LNCaP clone FGC (cell line): ENCODE measurements at regions not wholly inside any gene's neighbourhood (a gene's known extent, or its start where the extent isn't known, plus 50 kb on each side); places are given as distances from the start of the nearest gene placed in this dataset.

Experiments used
- DNase-seq: peaks from one replicate; pipeline ENCODE4 v3.0.0-alpha.2; 2011; ENCODE audit warnings: low read depth
- H3K4me3 ChIP-seq: 2 replicates; pipeline ENCODE4 v1.5.1; 2011; ENCODE audit warnings: mild to moderate bottlenecking, low read depth, low read length, control low read depth
- TF ChIP-seq, protein P1 (sequence below): IDR thresholded peaks from 2 replicates; pipeline ENCODE4 v1.5.1; 2012; ENCODE audit warnings: mild to moderate bottlenecking; ENCODE audit not compliant: control insufficient read depth, insufficient read depth; ENCODE audit errors: extremely low read depth

DNA sequence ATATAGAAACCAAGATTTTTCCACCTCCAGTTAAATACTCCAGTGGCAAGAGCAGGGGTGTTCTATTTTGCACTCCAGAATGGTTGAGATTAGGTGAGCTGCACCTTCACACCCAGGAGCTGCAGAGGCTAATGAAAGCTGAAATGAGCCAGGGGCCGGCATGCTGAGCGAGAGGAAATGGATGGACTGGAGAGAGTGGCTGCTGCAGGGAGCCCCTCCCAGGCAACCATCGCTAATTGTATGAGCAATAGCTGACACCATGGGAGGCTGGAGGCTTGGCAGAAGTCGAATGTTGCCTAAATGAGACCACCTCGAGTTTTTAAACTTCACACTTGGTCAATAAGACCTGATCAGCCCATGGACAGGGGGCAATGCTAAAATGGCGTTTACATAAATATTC is 301.8 kb upstream of the TMPO start:
- TF ChIP-seq, protein P1, sequence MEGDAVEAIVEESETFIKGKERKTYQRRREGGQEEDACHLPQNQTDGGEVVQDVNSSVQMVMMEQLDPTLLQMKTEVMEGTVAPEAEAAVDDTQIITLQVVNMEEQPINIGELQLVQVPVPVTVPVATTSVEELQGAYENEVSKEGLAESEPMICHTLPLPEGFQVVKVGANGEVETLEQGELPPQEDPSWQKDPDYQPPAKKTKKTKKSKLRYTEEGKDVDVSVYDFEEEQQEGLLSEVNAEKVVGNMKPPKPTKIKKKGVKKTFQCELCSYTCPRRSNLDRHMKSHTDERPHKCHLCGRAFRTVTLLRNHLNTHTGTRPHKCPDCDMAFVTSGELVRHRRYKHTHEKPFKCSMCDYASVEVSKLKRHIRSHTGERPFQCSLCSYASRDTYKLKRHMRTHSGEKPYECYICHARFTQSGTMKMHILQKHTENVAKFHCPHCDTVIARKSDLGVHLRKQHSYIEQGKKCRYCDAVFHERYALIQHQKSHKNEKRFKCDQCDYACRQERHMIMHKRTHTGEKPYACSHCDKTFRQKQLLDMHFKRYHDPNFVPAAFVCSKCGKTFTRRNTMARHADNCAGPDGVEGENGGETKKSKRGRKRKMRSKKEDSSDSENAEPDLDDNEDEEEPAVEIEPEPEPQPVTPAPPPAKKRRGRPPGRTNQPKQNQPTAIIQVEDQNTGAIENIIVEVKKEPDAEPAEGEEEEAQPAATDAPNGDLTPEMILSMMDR, result no peak
- no peak for DNase-seq
- H3K4me3 ChIP-seq, result no peak overlapping the region

DNA sequence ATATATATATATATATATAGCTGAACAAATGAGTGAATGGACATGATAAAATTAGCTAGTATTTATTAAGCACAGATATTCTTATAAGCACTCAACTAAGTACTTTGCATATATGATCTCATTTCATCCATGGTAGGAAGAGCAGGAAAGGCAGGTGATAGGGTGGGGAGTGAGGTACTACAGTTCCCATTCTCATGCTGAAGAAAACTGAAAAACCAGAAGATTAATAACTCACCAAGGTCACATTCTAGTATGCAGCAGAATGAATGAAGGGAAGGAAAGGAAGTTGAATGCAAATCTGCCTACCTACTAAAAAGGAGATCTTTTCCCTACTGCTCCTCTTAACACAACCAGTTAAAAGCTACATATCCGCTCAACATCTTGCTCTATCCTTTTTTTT is 298.1 kb upstream of the TMPO start:
- no peak overlapping the region for H3K4me3 ChIP-seq
- no peak for DNase-seq
- TF ChIP-seq, protein P1, result no peak

DNA sequence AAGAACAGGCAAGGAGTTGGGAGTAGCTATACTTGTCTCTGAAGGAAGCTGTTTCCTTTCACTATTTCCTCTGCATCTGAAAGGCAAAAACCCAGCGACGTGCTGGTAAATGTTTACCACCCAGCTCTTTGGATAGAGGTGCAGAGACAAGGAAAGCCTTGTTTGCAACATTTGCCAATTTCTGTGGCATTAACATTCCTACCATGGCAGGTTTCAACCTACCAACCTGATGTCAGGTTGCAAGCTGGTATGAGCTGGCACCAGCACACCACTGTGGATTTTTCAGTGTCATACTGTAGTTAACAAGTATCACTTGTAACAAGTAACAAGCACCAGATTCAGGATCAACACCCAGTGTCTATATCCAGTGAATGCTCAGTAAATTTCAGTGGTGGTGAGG is 294.8 kb upstream of the TMPO start:
- TF ChIP-seq, protein P1, result no peak

GRCh38 chr12:98221243-98221808 is 294.1 kb upstream of the TMPO start:
- DNase-seq, result no peak
- TF ChIP-seq, protein P1, result no peak
- no peak overlapping the region for H3K4me3 ChIP-seq

More for the DNA sequence above, 294.8 kb upstream of the TMPO start:
- H3K4me3 ChIP-seq, result no peak overlapping the region
- DNase-seq, result no peak

DNA sequence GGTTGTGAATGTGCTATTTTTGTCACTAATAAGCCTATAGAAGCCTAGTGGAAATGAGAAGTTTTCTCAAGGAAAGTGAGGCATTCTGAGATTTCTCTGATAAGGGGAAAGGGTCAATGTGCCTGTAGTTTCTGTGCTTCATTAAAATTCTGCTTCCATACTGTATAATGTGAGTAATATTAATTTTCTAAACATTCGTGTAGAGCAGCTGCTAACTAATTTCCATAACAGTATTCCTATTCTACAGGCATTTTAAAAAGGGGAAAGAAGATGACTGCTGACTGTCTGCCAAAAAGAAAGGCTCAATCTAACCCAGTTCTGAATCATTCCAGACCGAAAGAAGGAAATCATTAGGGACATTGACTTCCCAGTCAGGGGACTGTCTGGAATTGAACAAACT is 293.3 kb upstream of the TMPO start:
- no peak overlapping the region for H3K4me3 ChIP-seq
- no peak for DNase-seq
- TF ChIP-seq, protein P1, result no peak

DNA sequence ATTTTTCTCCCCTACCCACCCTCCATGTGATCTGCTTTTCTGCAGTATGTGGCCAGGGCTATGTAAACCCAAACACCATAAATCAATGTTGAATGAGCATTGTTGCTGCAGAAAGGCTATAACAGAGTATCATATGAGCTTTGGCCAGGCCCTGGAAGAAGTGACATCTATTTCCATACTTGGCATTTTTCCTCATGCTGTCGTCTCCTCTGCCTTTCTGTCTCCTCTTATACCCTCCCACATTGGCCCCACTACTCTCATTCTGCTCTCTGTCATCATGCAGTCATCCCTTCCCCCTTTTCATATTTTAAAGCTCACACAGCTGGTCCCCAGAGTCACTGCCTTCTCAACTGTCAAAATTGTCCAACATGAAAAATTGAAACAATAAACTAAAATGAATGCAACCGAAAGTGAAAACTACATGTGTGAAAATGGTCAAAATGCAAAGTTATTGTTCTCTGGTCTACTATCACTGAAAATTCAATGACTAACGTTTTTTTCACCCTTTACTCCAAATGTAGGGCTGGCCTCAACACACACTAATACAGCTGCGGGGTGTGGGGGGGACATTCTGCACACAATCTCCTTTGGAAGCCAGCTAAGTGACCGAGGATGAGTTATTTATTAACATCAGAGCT is 290.7 kb upstream of the TMPO start:
- TF ChIP-seq, protein P1, result no peak
- no peak for DNase-seq
- no peak overlapping the region for H3K4me3 ChIP-seq

DNA sequence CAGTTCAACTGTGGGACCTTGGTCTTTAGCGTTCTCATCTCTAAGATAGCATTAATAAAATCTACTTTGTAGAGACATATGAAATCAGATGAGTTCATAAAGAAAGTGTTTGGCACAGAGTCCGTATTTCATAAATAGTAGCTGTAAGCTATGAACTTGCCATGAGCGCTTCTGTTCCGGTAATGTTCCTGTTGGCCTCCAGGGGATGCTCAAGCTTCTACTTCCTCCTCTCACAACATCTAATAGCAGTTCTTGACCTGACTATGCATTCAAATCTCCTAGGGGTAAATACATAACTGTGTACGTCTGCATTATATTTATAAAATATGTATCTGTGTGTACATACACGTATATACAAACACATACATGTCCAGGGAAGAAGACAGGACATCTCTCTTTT is 288.2 kb upstream of the TMPO start:
- TF ChIP-seq, protein P1, result peak; percentile 53
- DNase-seq, result no peak
- no peak overlapping the region for H3K4me3 ChIP-seq
